GM12874 (cell line): ENCODE measurements at regions not wholly inside any gene's neighbourhood (a gene's known extent, or its start where the extent isn't known, plus 50 kb on each side); places are given as distances from the start of the nearest gene placed in this dataset.

Experiments used
- CTCF ChIP-seq: IDR thresholded peaks from 2 replicates; pipeline ENCODE4 v1.5.1; 2011; ENCODE audit warnings: low read depth, mild to moderate bottlenecking, control low read depth, low read length, moderate library complexity; ENCODE audit not compliant: insufficient read depth

- no peak for TF ChIP-seq CTCF
These were observed 221.1 kb downstream of the ZNF516 start for GRCh38 chr18:76273956-76274355.

- TF ChIP-seq CTCF = no peak
These were observed 222.0 kb downstream of the ZNF516 start for GRCh38 chr18:76273036-76273545.

- TF ChIP-seq CTCF = no peak
These were observed 228.6 kb downstream of the ZNF516 start for GRCh38 chr18:76266236-76266991.

- TF ChIP-seq CTCF = no peak
These were observed 229.4 kb downstream of the ZNF516 start for GRCh38 chr18:76265497-76266235.

GRCh38 chr18:76264876-76265250 is 230.2 kb downstream of the ZNF516 start:
- TF ChIP-seq CTCF = no peak

- no peak for TF ChIP-seq CTCF
These were observed 230.7 kb downstream of the ZNF516 start for GRCh38 chr18:76264198-76264875.

GRCh38 chr18:76263046-76264005 is 231.7 kb downstream of the ZNF516 start:
- TF ChIP-seq CTCF = no peak
